Thyroid gland (tissue), 4 donors: ENCODE measurements at regions not wholly inside any gene's neighbourhood (a gene's known extent, or its start where the extent isn't known, plus 50 kb on each side); places are given as distances from the start of the nearest gene placed in this dataset.

Experiments used
- DNase-seq, 2 donors: peaks; one replicate each; pipeline ENCODE4 v3.0.0-alpha.2; 2019
- H3K27ac ChIP-seq, 3 donors: fragments of 200-600 bp; sonication (generic); 1 replicate in 2 of 3; 2 replicates in 1 of 3; pipeline ENCODE4 v1.5.1; 2016 to 2019; ENCODE audit warnings: mild to moderate bottlenecking in 1 of 3, moderate library complexity in 1 of 3
- H3K27me3 ChIP-seq: fragments of 200-600 bp; sonication (generic); one replicate; pipeline ENCODE4 v1.5.1; 2019
- H3K36me3 ChIP-seq, 2 donors: fragments of 200-600 bp; sonication (generic); one replicate each; pipeline ENCODE4 v1.5.1; 2016 to 2019
- H3K4me1 ChIP-seq, 2 donors: fragments of 200-600 bp; sonication (generic); one replicate each; pipeline ENCODE4 v1.5.1; 2017 to 2019
- H3K4me3 ChIP-seq, 3 donors: fragments of 200-600 bp; sonication (generic); replicated peaks in 1 of 3; 1 replicate in 2 of 3; 2 replicates in 1 of 3; pipeline ENCODE4 v1.5.1; 2016; ENCODE audit warnings: mild to moderate bottlenecking in 1 of 3
- H3K9me3 ChIP-seq: fragments of 200-600 bp; sonication (generic); one replicate; pipeline ENCODE4 v1.5.1; 2017
- POLR2A ChIP-seq, 2 donors: fragments of 450-650 bp; IDR thresholded peaks; one replicate each; pipeline ENCODE4 v1.6.1; 2017; ENCODE audit warnings: antibody characterized with exemption in 2 of 2, mild to moderate bottlenecking in 2 of 2, moderate library complexity in 1 of 2
- WGBS, 2 donors: methylation state at CpG; one replicate each; pipeline ENCODE4 v1.1.5; 2017; 5-methylcytosine and 5-hydroxymethylcytosine counted together
- intact Hi-C: fragments of 100-400 bp; cut with DNase I; formaldehyde crosslinking; loops from one replicate; pipeline ENCODE4 v1.15.1; 2023
- TF ChIP-seq, protein P1 (sequence below), 6 experiments: fragments of 200-600 bp in 3 of 6; fragments of 450-650 bp in 3 of 6; sonication (generic) in 3 of 6; IDR thresholded peaks; one replicate each; pipeline ENCODE4 v1.5.1; 2016 to 2019; ENCODE audit warnings: antibody characterized with exemption in 6 of 6, mild to moderate bottlenecking in 2 of 6, inconsistent platforms in 1 of 6, moderate library complexity in 1 of 6

DNA sequence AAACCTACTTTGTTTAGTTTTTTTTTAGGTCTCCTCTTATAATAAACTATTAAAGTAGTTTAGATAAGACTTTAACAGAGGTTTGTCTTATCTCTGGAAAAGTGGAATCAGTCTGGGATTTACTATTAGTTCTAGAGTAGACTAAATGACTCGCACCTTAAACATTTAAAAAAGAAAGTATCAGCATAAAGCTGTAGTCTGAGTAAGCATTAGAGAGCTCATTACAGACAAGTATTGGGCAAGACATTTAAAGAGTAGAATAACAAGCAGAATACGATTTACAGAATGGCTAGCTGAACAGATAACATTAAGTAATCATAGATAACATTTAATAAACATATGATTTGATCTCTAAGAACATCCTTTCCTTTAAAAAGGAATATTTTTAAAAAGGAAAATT is 226.0 kb upstream of the DMAC1 start:
- Histone ChIP-seq H3K36me3 (no peaks in the 10 kb centered on the region), H3K4me1 (no peaks in the 10 kb centered on the region), H3K27ac (no peak overlapping the region), H3K9me3 (no peaks in the 10 kb centered on the region), H3K4me3 (no peak overlapping the region), H3K27me3 (no peaks in the 10 kb centered on the region)
- no peak for DNase-seq
- TF ChIP-seq, protein P1, sequence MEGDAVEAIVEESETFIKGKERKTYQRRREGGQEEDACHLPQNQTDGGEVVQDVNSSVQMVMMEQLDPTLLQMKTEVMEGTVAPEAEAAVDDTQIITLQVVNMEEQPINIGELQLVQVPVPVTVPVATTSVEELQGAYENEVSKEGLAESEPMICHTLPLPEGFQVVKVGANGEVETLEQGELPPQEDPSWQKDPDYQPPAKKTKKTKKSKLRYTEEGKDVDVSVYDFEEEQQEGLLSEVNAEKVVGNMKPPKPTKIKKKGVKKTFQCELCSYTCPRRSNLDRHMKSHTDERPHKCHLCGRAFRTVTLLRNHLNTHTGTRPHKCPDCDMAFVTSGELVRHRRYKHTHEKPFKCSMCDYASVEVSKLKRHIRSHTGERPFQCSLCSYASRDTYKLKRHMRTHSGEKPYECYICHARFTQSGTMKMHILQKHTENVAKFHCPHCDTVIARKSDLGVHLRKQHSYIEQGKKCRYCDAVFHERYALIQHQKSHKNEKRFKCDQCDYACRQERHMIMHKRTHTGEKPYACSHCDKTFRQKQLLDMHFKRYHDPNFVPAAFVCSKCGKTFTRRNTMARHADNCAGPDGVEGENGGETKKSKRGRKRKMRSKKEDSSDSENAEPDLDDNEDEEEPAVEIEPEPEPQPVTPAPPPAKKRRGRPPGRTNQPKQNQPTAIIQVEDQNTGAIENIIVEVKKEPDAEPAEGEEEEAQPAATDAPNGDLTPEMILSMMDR (IDR thresholded peaks at IDR 0.05): no peak
- no peak for TF ChIP-seq POLR2A (IDR thresholded peaks at IDR 0.05)
- WGBS, 2 donors: 69 to 73% methylated on average over 2 of the region's 2 CpGs
- intact Hi-C loops: no loop called here

DNA sequence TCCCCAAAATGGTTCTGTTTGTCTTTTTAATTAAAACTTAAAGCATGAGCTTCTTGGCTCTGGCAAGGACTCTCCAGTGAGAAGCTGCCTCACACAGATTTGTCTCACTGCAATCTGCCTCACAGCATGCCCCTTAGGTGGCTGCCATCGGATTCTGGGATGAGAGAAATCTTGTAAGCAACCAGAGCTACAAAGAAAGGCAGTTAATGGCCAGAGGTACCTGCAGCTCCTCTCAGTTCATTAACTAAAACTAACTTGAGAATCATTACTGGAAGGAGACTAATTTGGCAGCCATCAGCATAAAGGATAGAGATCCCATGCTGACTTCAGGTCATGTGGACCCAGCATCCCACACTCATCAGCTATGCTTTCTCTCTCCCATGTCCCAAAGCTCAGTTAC is 220.6 kb upstream of the DMAC1 start:
- intact Hi-C loops: no loop called here
- WGBS, 2 donors: 50 to 61% methylated on average over 1 of the region's 1 CpG

GRCh38 chr9:8019636-8020035 is 220.1 kb upstream of the DMAC1 start:
- Histone ChIP-seq H3K4me1 (no peaks in the 10 kb centered on the region), H3K9me3 (no peaks in the 10 kb centered on the region), H3K27ac (no peak overlapping the region), H3K4me3 (no peak overlapping the region), H3K36me3 (no peaks in the 10 kb centered on the region), H3K27me3 (no peaks in the 10 kb centered on the region)
- DNase-seq: no peak
- 84 to 89% methylated on average over 3 of the region's 3 CpGs for WGBS, 2 donors
- intact Hi-C loops: no loop called here
- TF ChIP-seq, protein P1 (IDR thresholded peaks at IDR 0.05): no peak

More for the DNA sequence above, 220.6 kb upstream of the DMAC1 start:
- DNase-seq: no peak
- Histone ChIP-seq H3K9me3 (no peaks in the 10 kb centered on the region), H3K4me3 (no peak overlapping the region), H3K27me3 (no peaks in the 10 kb centered on the region), H3K27ac (no peak overlapping the region), H3K36me3 (no peaks in the 10 kb centered on the region), H3K4me1 (no peaks in the 10 kb centered on the region)
- no peak for TF ChIP-seq POLR2A (IDR thresholded peaks at IDR 0.05)
- TF ChIP-seq, protein P1 (IDR thresholded peaks at IDR 0.05): no peak

DNA sequence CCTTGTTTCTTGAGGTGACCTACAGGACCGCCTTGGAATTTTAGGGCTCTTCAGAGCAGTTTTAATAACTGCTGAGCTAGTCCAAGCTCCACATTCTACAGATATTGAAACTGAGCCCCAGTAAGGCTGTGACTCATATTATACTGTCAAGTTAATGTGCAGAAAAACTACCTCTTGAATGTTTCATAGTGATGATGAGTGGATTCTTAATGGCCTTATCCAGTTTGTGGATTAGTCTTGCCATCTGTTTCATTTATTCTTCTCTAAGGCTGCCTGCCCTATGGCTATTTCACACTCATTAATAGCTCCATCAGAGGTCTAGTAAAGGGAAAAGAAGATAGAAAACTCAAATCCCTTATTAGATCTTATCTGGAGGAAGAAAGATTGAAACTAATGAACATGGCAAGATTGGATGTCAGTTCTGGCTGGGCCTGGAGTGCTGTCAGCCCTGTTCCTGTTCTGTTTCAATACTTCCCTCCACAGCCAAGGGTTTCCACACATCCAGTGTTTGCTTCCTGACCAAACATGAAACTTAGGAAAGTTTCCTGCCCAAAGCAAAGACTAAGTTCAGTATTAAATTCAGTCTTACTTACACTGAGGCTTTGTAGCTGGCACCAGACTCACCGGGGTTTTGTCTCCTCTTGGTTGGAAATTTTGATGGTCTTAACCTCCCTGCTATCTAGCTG is 215.6 kb upstream of the DMAC1 start:
- H3K9me3 ChIP-seq: no peaks in the 10 kb centered on the region
- intact Hi-C loops: no loop called here
- TF ChIP-seq POLR2A (IDR thresholded peaks at IDR 0.05): no peak
- TF ChIP-seq, protein P1 (IDR thresholded peaks at IDR 0.05): no peak
- H3K4me3 ChIP-seq: no peak overlapping the region
- DNase-seq: no peak
- no peaks in the 10 kb centered on the region for H3K27me3 ChIP-seq
- no peaks in the 10 kb centered on the region for H3K36me3 ChIP-seq
- H3K27ac ChIP-seq: no peak overlapping the region
- WGBS, 2 donors: 81 to 84% methylated on average over 2 of the region's 2 CpGs
- no peaks in the 10 kb centered on the region for H3K4me1 ChIP-seq

GRCh38 chr9:8012986-8013385 is 213.4 kb upstream of the DMAC1 start:
- Histone ChIP-seq H3K9me3 (no peaks in the 10 kb centered on the region), H3K4me1 (no peaks in the 10 kb centered on the region), H3K4me3 (no peak overlapping the region), H3K27ac (no peak overlapping the region), H3K27me3 (no peaks in the 10 kb centered on the region), H3K36me3 (no peaks in the 10 kb centered on the region)
- no peak for TF ChIP-seq POLR2A (IDR thresholded peaks at IDR 0.05)
- TF ChIP-seq, protein P1 (IDR thresholded peaks at IDR 0.05): no peak
- DNase-seq: no peak
- intact Hi-C loops: no loop called here
- WGBS, 2 donors: 72 to 89% methylated on average over 4 to 6 of the region's 6 CpGs
